ENCODE measurements at regions not wholly inside any gene's neighbourhood (a gene's known extent, or its start where the extent isn't known, plus 50 kb on each side); places are given as distances from the start of the nearest gene placed in this dataset.

GRCh38 chr13:72113076-72113475 lies 246.1 kb upstream of the DACH1 start:
- no peak overlapping the region for H3K9ac ChIP-seq (ENCODE audit: low read depth, low read length)
- H3K4me3 ChIP-seq (ENCODE audit: low read depth in 1 of 2, low read length in 2 of 2), result no peak overlapping the region
- TF ChIP-seq CTCF (IDR thresholded peaks at IDR 0.05; ENCODE audit: borderline replicate concordance, extremely low read depth, low read length, poor library complexity, severe bottlenecking) (no peak), EZH2 (IDR thresholded peaks at IDR 0.05; ENCODE audit: borderline replicate concordance, low read depth, low read length, severe bottlenecking) (no peak)
- no peak overlapping the region for H2AFZ ChIP-seq (ENCODE audit: low read depth, low read length)
- no peak for DNase-seq
- H3K79me2 ChIP-seq (ENCODE audit: insufficient read depth, low read length), result no peaks in the 10 kb centered on the region
- no peak overlapping the region for H3K4me2 ChIP-seq (ENCODE audit: insufficient read depth, low read length)
- no peaks in the 10 kb centered on the region for H4K20me1 ChIP-seq (ENCODE audit: insufficient read depth, low read length)
- ATAC-seq (ENCODE audit: insufficient read depth, low read depth), result no peak
- no peaks in the 10 kb centered on the region for H3K9me3 ChIP-seq (ENCODE audit: insufficient read depth, low read length, severe bottlenecking)
- H3K4me1 ChIP-seq (ENCODE audit: insufficient read depth, low read length), result no peaks in the 10 kb centered on the region
- no peak overlapping the region for H3K27ac ChIP-seq (ENCODE audit: low read length)
- no peaks in the 10 kb centered on the region for H3K27me3 ChIP-seq (ENCODE audit: insufficient read depth, low read length, poor library complexity)
- no peaks in the 10 kb centered on the region for H3K36me3 ChIP-seq (ENCODE audit: insufficient read depth, low read length)

GRCh38 chr13:72112216-72112615 lies 245.2 kb upstream of the DACH1 start:
- no peak for DNase-seq
- no peak for ATAC-seq (ENCODE audit: insufficient read depth, low read depth)
- Histone ChIP-seq H3K4me2 (ENCODE audit: insufficient read depth, low read length) (no peak overlapping the region), H3K27ac (ENCODE audit: low read length) (no peak overlapping the region), H3K4me1 (ENCODE audit: insufficient read depth, low read length) (no peaks in the 10 kb centered on the region), H3K4me3 (ENCODE audit: low read depth in 1 of 2, low read length in 2 of 2) (no peak overlapping the region), H3K79me2 (ENCODE audit: insufficient read depth, low read length) (no peaks in the 10 kb centered on the region), H3K9ac (ENCODE audit: low read depth, low read length) (no peak overlapping the region), H3K27me3 (ENCODE audit: insufficient read depth, low read length, poor library complexity) (no peaks in the 10 kb centered on the region), H3K36me3 (ENCODE audit: insufficient read depth, low read length) (no peaks in the 10 kb centered on the region), H4K20me1 (ENCODE audit: insufficient read depth, low read length) (no peaks in the 10 kb centered on the region), H2AFZ (ENCODE audit: low read depth, low read length) (no peak overlapping the region), H3K9me3 (ENCODE audit: insufficient read depth, low read length, severe bottlenecking) (no peaks in the 10 kb centered on the region)
- no peak for TF ChIP-seq CTCF (IDR thresholded peaks at IDR 0.05; ENCODE audit: borderline replicate concordance, extremely low read depth, low read length, poor library complexity, severe bottlenecking)
- no peak for TF ChIP-seq EZH2 (IDR thresholded peaks at IDR 0.05; ENCODE audit: borderline replicate concordance, low read depth, low read length, severe bottlenecking)

- Histone ChIP-seq H3K4me2 (ENCODE audit: insufficient read depth, low read length) (no peak overlapping the region), H3K4me1 (ENCODE audit: insufficient read depth, low read length) (no peaks in the 10 kb centered on the region), H4K20me1 (ENCODE audit: insufficient read depth, low read length) (no peaks in the 10 kb centered on the region), H3K27me3 (ENCODE audit: insufficient read depth, low read length, poor library complexity) (no peaks in the 10 kb centered on the region), H3K79me2 (ENCODE audit: insufficient read depth, low read length) (no peaks in the 10 kb centered on the region), H3K9ac (ENCODE audit: low read depth, low read length) (no peak overlapping the region), H2AFZ (ENCODE audit: low read depth, low read length) (no peak overlapping the region), H3K4me3 (ENCODE audit: low read depth in 1 of 2, low read length in 2 of 2) (no peak overlapping the region), H3K27ac (ENCODE audit: low read length) (no peak overlapping the region), H3K9me3 (ENCODE audit: insufficient read depth, low read length, severe bottlenecking) (no peaks in the 10 kb centered on the region), H3K36me3 (ENCODE audit: insufficient read depth, low read length) (no peaks in the 10 kb centered on the region)
- ATAC-seq (ENCODE audit: insufficient read depth, low read depth), result no peak
- DNase-seq, result no peak
- TF ChIP-seq CTCF (IDR thresholded peaks at IDR 0.05; ENCODE audit: borderline replicate concordance, extremely low read depth, low read length, poor library complexity, severe bottlenecking) (no peak), EZH2 (IDR thresholded peaks at IDR 0.05; ENCODE audit: borderline replicate concordance, low read depth, low read length, severe bottlenecking) (no peak)
These were observed 242.9 kb upstream of the DACH1 start for GRCh38 chr13:72109863-72110262.

DNA sequence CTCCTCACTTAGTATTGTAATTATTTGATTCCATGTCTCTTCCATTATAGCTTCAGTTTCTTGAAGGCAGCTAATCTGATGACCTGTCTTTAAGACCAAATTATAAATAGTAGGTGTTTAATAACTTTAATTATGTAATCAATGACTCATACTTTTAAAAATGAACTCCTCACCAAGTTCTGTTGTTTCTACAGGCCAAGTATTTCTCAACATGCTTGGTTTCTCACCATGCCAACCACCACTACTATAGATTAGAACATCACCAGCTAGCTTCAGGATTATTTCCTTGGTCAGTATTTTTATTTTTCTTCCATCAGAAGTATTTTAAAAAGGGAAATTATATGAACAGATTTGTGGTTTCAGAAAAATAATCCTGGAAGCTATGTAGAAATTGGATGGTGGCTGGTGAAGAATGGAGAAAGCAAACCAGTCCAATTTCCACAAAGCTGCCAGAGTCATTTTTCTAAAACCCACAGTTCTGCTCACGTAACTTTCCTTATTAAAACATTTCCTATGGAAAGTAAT lies 237.7 kb upstream of the DACH1 start:
- H4K20me1 ChIP-seq (ENCODE audit: insufficient read depth, low read length), result no peaks in the 10 kb centered on the region
- H3K4me3 ChIP-seq (ENCODE audit: low read depth in 1 of 2, low read length in 2 of 2), result no peak overlapping the region
- H3K9me3 ChIP-seq (ENCODE audit: insufficient read depth, low read length, severe bottlenecking), result no peaks in the 10 kb centered on the region
- no peaks in the 10 kb centered on the region for H3K79me2 ChIP-seq (ENCODE audit: insufficient read depth, low read length)
- no peaks in the 10 kb centered on the region for H3K27me3 ChIP-seq (ENCODE audit: insufficient read depth, low read length, poor library complexity)
- no peaks in the 10 kb centered on the region for H3K4me1 ChIP-seq (ENCODE audit: insufficient read depth, low read length)
- no peak overlapping the region for H3K4me2 ChIP-seq (ENCODE audit: insufficient read depth, low read length)
- no peak overlapping the region for H2AFZ ChIP-seq (ENCODE audit: low read depth, low read length)
- no peak for ATAC-seq (ENCODE audit: insufficient read depth, low read depth)
- no peak for DNase-seq
- no peaks in the 10 kb centered on the region for H3K36me3 ChIP-seq (ENCODE audit: insufficient read depth, low read length)
- H3K27ac ChIP-seq (ENCODE audit: low read length), result no peak overlapping the region
- TF ChIP-seq EZH2 (IDR thresholded peaks at IDR 0.05; ENCODE audit: borderline replicate concordance, low read depth, low read length, severe bottlenecking), result no peak
- no peak for TF ChIP-seq CTCF (IDR thresholded peaks at IDR 0.05; ENCODE audit: borderline replicate concordance, extremely low read depth, low read length, poor library complexity, severe bottlenecking)
- no peak overlapping the region for H3K9ac ChIP-seq (ENCODE audit: low read depth, low read length)

Measured in DND-41 (cell line).